ENCODE measurements at regions not wholly inside any gene's neighbourhood (a gene's known extent, or its start where the extent isn't known, plus 50 kb on each side); places are given as distances from the start of the nearest gene placed in this dataset.
"Not testable (repeated sequence)": the region's sequence is repeated elsewhere in the genome, so short reads cannot be mapped to it uniquely, and the experiment has no call there.

DNA sequence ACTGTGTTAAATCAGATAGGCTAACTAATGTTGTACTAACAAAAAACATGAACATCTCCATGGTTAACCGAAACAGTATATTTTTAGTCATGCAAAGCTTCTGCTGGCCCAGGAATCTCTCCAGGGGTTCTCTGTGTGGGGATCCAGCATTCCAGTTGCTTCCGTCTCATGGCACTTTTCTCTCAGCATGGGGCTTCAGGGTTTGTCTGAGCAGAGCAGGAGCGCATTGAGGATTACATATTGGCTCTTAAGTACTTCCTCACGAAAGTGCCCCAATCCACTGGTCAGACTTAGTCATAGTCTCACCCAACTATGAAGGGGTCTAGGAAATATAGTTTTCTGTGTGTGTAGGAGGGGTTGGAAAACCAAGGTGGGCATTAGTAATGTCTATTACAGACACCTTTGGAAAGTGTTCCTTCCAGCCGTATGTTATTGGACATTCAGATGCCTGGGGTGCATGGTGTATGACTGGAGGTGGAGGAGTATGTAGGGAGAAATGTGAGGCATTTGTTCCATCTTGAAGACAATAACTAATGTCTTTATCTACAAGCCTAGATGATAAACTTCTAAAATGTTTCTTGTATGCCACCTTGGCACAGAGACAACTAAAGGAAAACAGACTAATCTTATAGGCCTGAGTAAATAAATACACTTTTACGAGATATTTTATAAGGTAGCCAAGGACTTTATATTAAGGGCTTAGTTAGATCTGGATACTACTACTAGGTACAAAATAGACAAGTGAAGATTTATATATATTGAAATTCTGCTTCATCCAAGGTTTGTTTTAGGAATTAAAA, 123.8 kb upstream of the ZEB2 start:
- DNase-seq, result no peak

DNA sequence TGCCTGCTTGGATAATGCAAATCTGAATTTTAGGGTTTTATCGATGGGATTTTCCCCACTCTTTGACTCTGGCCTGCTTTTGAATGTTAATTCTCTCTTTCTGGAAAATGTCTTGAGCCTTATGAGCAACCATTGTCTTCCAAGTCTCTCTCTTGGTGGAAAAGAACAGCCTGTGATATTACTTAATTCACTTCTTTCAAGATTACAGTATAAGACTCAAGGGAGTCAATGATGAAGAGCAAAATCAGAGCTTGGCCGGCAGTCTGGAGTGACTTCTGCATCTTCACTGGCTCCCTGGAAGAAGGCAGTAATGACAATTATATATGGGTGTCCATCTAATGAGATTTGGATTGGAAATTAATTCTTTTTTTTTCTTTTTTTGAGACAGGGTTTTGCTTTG, 122.9 kb upstream of the ZEB2 start:
- no peak for DNase-seq

DNA sequence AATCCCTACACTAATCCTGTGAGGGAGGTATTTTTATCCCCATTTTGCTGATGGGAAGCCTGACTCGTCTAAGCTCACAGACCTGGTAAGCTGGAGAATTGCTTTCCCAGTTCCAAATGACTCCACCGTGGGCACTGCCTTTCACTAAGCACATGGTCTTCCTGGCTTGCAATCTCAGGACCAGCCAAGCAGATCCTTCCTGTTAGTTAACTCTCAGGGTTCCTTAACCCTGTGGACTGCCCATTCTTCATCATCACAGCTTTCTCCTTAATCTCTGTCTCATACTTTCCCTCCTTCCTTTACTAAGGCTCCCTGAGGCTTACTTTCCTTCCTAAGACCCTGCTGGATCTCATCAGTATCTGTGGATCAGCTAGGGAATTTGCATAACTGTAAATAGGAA, 122.2 kb upstream of the ZEB2 start:
- DNase-seq, result no peak

DNA sequence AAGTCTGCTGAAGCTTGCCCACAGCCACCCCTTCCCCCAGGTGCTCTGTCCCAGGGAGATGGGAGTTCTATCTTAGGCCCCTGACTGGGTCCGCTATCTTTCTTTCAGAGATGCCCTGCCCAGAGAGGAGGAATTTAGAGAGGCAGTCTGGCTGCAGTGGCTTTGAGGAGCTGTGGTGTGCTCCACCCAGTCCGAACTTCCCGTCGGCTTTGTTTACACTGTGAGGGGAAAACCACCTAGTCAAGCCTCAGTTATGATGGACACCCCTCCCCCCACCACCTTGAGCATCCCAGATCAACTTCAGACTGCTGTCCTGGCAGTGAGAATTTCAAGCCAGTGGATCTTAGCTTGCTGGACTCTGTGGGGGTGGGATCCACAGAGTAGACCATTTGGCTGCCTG, 118.3 kb upstream of the ZEB2 start:
- not testable (repeated sequence) for DNase-seq

DNA sequence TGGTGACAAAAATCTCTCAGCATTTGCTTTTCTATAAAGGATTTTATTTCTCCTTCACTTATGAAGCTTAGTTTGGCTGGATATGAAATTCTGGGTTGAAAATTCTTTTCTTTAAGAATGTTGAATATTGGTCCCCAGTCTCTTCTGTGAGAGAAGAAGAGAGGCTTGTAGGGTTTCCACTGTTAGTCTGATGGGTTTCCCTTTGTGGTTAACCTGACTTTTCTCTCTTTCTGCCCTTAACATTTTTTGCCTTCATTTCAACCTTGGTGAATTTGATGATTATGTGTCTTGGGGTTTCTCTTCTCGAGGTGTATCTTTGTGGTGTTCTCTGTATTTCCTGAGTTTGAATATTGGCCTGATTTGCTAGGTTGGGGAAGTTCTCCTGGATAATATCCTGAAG, 116.9 kb upstream of the ZEB2 start:
- not testable (repeated sequence) for DNase-seq

DNA sequence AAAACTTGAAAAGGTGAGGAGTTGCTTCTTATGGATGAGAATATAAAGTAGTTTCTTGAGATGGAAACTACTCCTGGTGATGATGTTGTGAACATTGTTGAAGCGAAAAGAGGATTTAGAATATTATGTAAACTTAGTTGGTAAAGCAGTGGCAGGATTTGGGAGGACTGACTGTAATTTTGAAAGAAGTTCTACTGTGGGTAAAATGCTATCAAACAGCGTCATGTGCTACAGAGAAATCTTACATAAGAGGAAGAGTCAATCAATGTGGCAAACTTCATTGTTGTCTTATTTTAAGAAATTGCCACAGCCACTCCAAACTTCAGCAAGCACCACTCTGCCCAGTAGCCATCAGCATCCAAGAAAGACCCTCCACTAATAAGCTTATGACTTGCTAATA, 112.9 kb upstream of the ZEB2 start:
- no peak for DNase-seq

DNA sequence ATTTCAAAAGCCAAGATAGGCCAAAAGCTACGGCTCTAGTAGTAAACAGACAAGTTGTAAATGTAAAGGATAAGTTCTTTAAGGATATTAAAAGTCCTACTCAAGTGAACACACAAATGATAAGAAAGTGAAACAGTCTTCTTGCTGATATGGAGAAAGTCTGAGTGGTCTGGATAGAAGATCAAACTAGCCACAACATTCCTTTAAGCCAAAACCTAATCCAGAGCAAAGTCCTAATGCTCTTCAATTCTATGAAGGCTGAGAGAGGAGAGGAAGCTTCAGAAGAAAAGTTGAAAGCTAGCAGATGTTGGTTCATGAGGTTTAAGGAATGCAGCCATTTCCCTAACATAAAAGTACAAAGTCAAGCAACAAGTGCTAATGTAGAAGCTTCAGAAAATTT, 111.7 kb upstream of the ZEB2 start:
- DNase-seq, result no peak

DNA sequence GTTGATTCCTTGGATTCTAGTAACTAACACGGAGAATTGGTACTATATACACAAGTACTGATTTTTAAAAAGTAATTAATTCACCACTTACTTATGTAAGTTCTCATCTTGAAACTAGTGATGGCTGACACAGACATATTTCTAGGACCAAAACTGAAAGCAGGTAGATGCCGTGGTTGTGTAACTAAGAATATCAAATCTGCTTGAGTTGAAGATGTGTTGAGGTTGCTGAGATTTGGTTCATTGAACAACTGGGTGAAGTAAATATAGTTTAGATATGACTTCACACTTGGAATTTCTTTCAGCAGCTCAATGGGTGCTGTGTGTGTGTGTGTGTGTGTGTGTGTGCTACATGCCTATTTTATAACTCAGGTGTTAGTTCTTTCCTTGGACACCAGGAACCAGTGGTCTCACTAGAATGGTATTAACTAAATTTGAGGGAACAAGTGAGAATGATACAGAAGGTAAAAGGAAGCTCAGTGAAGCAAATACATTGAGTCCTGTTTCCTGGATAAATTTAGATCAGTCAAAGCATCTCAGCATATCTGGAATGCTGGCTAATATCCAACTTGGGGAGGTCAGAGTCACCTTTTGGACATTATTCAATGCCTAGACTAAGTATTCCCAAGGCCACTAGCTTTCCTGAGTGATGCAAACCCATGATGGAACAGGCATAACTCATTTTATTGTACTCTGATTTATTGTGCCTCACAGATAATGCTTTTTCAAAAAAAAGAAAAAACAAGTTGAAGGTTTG, 110.7 kb upstream of the ZEB2 start:
- DNase-seq, result no peak

DNA sequence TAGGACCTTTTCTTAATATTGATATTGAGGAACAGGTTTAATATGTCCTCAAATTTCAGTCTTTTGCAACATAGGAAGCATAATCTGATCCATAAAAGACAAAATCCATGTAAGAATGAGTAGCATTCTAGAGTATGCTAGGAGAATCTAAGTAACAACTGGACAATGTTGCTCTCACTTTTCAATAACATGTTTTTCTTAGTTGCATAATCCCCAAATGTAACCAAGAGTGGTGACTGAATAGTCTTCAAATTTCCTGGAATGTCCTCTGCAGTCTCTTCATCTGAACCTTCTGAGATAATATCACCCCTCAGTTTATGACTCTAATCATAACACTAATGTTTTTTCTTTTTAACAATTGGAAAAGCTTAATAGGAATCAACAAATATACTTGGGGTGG, 110.0 kb upstream of the ZEB2 start:
- DNase-seq, result no peak

DNA sequence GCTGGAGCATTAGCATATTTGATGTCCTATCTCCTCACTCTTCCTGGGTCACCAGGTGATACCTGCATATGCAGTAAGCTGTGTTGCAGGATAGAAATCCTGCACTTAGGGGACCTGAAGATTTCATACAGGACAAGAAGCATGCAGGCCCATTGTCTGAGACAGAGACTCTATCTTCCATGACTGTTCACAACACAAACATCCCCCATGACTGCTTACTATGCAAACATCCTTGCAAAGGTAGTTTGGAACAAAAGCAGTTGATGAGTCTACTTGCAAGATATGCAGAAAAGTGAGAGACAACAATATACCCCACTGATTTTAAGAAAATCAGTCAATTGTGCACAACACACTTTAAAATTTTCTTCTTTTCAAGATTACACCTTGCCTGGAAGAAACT, 108.6 kb upstream of the ZEB2 start:
- DNase-seq, result no peak

DNA sequence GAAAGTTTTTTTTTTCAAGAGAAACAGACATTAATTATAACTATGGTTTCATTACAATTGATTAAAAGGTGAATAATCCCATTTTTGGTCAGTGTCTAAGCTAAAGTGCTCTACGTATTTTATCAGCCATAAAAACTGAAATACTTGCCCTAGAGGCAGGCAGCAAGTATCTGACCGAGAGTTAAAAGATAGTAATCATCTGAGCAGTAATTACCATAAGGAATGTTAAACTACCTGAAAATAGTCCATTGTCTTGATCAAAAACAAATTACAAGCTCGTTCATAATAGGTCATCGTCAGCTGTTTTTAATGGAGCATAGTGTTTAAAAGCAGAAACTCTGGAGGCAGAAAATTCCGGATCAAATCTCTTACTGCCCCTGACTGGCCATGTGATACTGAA, 105.7 kb upstream of the ZEB2 start:
- no peak for DNase-seq

DNA sequence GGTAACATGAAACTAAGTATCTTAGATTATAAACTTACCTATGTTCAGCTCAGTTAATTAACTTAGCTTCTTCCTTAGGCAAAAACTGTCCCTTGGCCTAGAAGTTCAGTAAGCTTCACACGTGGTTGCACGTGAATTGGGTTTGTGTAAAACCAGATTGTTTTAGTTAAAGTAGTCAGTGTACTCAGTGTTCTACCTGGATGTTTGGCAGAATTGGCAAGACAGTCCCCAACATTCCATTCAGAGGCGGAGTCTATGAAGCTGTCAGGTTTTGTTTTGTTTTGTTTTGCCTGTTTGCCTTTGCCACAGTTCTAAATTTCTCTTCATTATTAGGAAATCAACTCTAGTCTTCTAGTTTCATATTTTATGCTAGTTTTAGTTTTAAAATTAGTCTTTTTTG, 105.3 kb upstream of the ZEB2 start:
- DNase-seq, result no peak

DNA sequence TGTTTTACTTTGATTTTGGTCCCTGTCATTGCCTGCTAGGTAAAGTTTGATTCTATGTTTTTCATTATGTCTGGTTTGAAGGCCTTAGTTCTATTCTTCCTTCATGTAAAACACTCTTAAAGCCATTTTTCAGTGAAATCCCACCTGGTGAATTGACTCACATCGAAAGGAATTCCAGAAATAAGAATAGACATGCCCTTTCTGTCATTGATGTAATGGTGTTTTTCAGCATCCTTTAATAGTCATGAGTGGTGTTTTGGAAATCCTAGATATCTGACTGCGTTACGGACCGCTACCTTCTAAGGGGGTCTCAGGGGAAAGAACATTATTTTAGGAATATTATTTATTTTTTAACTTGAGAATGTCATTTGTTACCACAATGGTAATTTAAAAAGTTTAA, 104.5 kb upstream of the ZEB2 start:
- no peak for DNase-seq

DNA sequence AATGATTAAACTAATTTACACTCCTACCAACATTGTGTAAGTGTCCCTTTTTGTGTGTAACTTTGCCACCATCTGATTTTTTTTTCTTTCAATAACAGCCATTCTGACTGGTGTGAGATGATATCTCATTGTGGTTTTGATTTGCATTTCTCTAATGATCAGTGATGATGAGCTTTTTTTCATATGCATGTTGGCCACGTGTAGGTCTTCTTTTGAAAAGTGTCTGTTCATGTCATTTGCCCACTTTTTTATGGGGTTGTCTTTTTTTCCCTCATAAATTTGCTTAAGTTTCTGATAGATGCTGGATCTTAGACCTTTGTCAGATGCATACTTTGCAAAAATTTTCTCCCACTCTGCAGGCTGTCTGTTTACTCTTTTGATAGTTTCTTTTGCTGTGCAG, 102.5 kb upstream of the ZEB2 start:
- DNase-seq, result not testable (repeated sequence)

DNA sequence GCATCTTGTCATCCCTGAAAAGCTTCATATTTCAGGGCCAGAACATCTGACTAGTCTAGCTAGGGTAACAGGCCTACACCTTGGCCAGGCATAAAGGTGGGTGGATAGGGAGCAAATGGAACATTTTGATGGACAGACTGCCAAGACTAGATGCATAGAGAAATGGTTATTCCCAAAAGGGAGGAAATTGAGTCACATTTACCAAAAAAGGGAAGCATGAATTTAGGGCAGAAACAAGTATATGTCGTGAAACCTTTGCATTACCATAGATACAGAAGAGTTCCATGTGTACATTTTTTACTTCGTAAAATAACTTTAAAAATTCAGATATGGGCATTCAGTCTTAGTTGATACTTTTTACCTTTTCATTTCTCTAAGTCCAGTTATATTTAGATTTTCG, 101.3 kb upstream of the ZEB2 start:
- no peak for DNase-seq

DNA sequence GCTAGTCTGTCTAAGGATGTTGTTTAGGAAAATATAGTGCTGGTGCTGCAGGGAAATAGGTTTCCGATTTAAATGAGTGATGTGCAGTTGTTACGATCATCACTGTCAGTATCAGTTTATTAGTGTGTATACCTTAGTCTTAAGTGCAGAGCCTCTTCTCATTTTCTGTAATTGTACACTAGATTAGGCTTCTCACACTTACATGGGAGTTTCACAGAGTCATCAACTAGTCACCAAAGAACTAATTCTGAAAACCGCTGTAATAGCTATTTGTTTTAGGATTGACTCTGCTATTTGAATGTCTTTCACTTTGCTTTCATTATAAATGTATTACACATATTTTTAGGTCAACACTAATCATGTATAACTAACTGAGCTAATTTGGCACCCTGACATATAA, 99.8 kb upstream of the ZEB2 start:
- no peak for DNase-seq

DNA sequence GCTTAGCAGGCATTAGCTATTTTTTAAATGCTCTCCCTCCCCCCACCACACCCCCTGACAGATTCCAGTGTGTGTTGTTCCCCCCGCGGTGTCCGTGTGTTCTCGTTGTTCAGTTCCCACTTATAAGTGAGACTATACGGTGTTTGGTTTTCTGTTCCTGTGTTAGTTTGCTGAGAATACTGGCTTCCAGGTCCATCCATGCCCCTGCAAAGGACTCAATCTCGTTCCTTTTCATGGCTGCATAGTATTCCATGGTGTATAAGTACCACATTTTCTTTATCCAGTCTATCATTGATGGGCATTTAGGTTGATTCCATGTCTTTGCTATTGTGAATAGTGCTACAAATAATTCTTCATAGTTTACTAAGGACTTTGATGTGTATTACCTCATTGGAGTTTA, 97.3 kb upstream of the ZEB2 start:
- DNase-seq, result not testable (repeated sequence)

DNA sequence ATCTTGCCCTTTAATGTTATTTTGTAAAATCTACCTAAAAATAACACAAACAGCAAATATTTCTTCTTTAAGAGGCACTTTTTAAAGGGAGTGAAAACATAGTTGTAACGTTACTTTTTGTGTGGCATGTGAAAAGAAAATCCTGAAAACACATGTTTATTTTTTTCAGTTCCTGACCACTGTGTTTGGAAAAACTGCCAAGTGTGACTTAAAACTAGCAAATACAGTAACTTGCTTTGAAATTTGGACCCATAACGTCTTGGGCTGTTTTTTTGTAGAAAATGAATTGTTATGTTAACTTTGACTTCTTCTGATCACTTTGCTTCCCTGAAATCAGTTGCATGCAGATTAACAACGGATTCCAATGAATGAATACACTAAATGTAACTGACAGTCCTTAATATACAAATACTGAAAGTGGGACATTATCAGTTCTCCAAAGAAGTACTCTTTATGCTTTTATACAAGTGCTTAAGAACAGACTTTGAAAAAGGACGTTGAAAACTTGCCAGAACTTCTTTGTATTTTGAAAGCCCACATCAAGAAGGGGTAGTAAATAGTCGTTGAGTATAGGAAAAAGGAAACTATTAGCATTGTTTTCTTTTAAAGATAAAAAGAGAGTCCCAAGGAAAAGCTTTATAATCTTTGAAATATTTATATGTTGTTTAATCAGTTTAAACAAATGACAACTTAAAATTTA, 96.1 kb upstream of the ZEB2 start:
- no peak for DNase-seq

DNA sequence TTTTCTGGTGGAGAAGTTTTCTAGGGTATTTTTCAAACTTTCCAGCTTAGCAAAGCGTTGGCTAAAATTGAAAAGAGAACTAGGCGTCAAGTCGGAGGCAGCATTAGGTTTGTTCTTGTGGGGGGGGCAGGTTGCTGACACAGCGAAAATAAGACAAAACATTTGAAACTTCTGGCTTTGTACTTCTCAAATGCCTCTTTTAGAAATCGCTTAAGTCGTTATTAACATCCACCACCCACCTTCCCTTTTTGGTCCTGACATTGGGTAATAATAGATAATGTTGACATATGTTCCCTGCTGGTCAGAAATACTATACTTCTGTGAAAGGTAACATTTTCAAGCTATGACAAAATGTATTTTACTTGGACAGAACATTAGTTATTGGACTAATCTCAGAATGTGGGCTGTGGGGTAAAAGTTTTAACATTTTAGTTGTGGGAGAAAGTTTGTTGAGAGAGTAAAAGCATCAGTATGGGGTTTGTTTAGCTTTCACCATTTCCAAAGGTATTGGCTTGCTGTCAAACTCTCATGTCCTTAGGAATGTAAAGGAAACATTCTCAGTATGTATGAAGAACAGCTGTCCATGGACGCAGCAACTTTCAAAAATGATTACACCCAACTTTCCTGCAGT, 88.1 kb upstream of the ZEB2 start:
- no peak for DNase-seq

DNA sequence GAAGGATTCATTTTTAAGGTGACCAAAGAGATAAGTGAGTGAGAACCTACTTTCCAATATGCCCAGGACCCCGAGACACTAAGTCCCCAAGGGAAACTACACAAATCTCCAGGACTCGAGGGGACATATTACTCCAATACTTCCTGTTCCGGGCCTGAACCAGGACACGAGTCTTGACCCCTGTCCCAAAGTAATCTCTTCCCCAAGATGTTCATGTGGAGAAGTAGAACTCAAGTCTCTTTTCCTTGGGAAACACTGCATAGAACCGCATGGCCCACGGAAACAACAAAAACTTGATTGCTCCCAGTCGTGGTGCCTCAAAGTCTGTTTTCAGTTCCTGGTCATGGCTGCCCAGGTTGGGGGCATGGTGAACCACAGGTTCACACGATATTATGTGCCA, 87.2 kb upstream of the ZEB2 start:
- DNase-seq, result no peak

DNA sequence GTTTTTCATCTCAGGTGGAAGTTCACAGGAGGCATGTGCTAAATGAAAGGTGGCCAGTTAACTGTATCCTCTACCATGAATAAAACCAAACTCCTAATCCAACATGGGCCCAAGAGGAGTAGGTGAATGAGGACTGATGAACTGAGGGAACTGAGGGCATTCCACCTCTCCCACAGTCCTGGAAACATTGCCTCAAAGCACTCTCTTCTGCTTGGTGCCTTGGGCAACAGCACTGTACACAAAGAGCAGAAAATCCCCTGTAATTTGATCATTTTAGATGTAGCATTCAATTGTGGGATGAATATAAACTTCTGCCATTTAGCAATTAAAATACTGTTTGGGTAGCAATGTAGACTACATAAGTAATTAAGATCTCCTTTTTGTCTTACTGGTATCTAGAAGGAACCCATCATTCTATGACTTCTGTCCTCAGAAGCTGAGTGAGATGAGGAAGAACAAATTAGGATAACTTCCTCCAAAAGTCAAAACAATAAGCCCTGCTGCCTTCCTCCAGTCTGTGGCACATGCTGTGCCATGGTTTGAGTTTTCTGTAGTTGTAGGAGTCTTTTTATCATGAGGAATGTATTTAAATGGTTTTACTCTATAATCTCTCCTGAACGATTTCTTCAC, 86.7 kb upstream of the ZEB2 start:
- no peak for DNase-seq

DNA sequence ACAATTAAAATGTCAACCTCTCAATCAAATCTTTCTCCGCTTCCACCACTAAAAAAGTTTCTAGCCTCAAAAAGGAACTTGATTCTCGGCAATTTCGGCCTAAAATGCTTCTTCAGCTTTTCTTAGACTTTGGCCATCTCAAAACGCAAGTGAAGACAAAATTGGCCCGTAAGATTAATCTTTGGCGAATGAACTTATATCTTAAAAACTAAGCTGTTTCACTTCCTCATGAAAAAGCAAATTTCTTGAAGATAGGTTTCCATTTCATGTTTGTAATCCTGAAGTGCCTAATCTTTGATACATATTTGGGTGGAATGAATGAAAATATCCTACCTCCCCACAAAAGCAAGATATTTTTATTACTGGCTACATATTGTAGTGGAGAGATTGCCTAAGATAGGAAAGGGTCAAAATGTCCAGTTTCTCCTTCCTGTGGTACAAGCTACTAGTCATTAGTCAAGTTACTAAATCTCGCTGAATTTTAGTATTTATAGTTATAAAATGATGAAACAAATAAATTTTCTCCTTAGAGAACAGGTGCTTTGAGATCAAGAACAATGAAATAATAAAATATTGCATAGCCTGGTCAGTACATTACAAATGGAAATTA, 85.4 kb upstream of the ZEB2 start:
- no peak for DNase-seq
